HEK293T (cell line): ENCODE measurements at regions not wholly inside any gene's neighbourhood (a gene's known extent, or its start where the extent isn't known, plus 50 kb on each side); places are given as distances from the start of the nearest gene placed in this dataset.

Source experiments
- CTCF ChIA-PET: fragments of 350-600 bp; formaldehyde crosslinking; extraction: SDS; loops from one replicate; lab custom pipeline; 2021; ENCODE audit warnings: antibody characterized with exemption, inconsistent platforms; lab: Yijun Ruan, JAX
- POLR2A ChIA-PET: fragments of 350-600 bp; formaldehyde crosslinking; extraction: SDS; loops from one replicate; lab custom pipeline; 2020; ENCODE audit warnings: antibody characterized with exemption, inconsistent platforms; lab: Yijun Ruan, JAX
- DNase-seq: peaks from one replicate; pipeline ENCODE4 v3.0.0; 2012; ENCODE audit warnings: mixed read lengths; ENCODE audit errors: extremely low spot score
- ARNT ChIP-seq: fragments of 450-650 bp; IDR thresholded peaks from 2 replicates; pipeline ENCODE4 v1.6.1; 2017; ENCODE audit warnings: mild to moderate bottlenecking
- BHLHE40 ChIP-seq: fragments of 450-650 bp; IDR thresholded peaks from 2 replicates; pipeline ENCODE4 v1.6.1; 2016; ENCODE audit warnings: mild to moderate bottlenecking, moderate library complexity, borderline replicate concordance
- CTBP1 ChIP-seq: fragments of 450-650 bp; IDR thresholded peaks from 2 replicates; pipeline ENCODE4 v1.6.1; 2016; ENCODE audit warnings: borderline replicate concordance
- ELF4 ChIP-seq: fragments of 450-650 bp; IDR thresholded peaks from 2 replicates; pipeline ENCODE4 v1.6.1; 2017; ENCODE audit warnings: antibody characterized with exemption
- FOXA1 ChIP-seq: fragments of 450-650 bp; IDR thresholded peaks from 2 replicates; pipeline ENCODE4 v1.6.1; 2016; ENCODE audit warnings: mild to moderate bottlenecking
- FOXK2 ChIP-seq: fragments of 450-650 bp; IDR thresholded peaks from 2 replicates; pipeline ENCODE4 v1.6.1; 2016; ENCODE audit warnings: mild to moderate bottlenecking
- FOXM1 ChIP-seq: fragments of 450-650 bp; IDR thresholded peaks from 2 replicates; pipeline ENCODE4 v1.6.1; 2017; ENCODE audit warnings: mild to moderate bottlenecking, borderline replicate concordance
- HDGF ChIP-seq: fragments of 450-650 bp; IDR thresholded peaks from 2 replicates; pipeline ENCODE4 v1.6.1; 2017; ENCODE audit warnings: antibody characterized with exemption, borderline replicate concordance
- L3MBTL2 ChIP-seq: fragments of 450-650 bp; conservative IDR thresholded peaks from 2 replicates; pipeline ENCODE4 v1.6.1; 2016; ENCODE audit warnings: mild to moderate bottlenecking
- LEF1 ChIP-seq: fragments of 450-650 bp; IDR thresholded peaks from 2 replicates; pipeline ENCODE4 v1.6.1; 2017; ENCODE audit warnings: mild to moderate bottlenecking, borderline replicate concordance
- NFRKB ChIP-seq: fragments of 450-650 bp; IDR thresholded peaks from 2 replicates; pipeline ENCODE4 v1.6.1; 2016; ENCODE audit warnings: mild to moderate bottlenecking, moderate library complexity
- PKNOX1 ChIP-seq: fragments of 450-650 bp; IDR thresholded peaks from 2 replicates; pipeline ENCODE4 v1.6.1; 2016
- SP1 ChIP-seq: fragments of 450-650 bp; IDR thresholded peaks from 2 replicates; pipeline ENCODE4 v1.6.1; 2017
- SUZ12 ChIP-seq: fragments of 450-650 bp; IDR thresholded peaks from 2 replicates; pipeline ENCODE4 v1.6.1; 2016; ENCODE audit warnings: mild to moderate bottlenecking
- TARDBP ChIP-seq: fragments of 450-650 bp; IDR thresholded peaks from 2 replicates; pipeline ENCODE4 v1.6.1; 2016
- ZNF384 ChIP-seq: fragments of 450-650 bp; IDR thresholded peaks from 2 replicates; pipeline ENCODE4 v1.6.1; 2016

- TF ChIP-seq SP1 (no peak), ZNF384 (no peak), LEF1 (no peak), ARNT (no peak), BHLHE40 (no peak), FOXM1 (no peak), PKNOX1 (no peak)
- DNase-seq = no peak
- ChIA-PET POLR2A (no interaction called here), CTCF (no interaction called here)
Observed at GRCh38 chr3:159620281-159620680, 368.4 kb upstream of the IL12A start.

DNA sequence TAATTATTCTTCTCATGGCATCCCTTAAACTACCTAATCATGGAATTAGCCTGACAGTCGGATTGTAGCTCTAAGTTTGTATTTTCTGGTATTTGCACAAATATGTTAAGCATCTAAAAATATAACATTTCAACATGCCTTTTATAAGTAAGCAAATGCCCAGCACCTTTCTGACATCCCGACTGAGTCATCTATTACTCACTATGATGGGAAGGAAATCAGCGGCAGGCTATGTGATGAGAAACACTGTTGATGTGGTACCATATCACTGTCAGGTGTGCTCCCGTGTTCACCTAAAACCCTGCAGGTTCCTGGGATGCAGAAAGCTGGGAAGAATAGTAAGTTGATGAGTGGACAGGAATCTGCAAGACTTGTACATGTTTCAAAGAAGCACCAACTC is 367.8 kb upstream of the IL12A start:
- POLR2A ChIA-PET = no interaction called here
- DNase-seq = no peak
- no peak for TF ChIP-seq SUZ12
- CTCF ChIA-PET = no interaction called here

DNA sequence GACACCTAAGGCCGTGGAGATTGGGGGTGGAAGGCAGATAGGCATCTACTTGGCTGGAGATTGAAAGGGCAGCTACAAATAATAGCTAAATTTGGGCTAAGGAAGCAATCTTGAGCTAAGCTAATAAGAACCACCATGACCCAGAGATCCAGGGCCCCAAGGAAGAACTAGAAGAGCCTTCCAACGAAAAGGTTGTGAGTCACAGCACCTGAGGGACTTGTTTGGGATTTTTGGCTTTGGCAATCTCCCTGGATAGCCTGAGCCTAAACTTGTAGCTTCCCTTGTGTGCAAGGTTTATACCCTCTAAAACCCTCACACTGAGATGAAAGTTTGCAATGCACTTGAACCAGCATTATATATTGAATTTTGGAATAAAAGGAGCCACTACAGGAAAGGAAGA is 364.0 kb upstream of the IL12A start:
- ChIA-PET CTCF (no interaction called here), POLR2A (no interaction called here)
- no peak for DNase-seq
- no peak for TF ChIP-seq PKNOX1
- no peak for TF ChIP-seq SUZ12
- TF ChIP-seq CTBP1 = no peak
- TF ChIP-seq ARNT = no peak
- TF ChIP-seq FOXM1 = no peak
- TF ChIP-seq FOXK2 = no peak
- no peak for TF ChIP-seq ELF4
- no peak for TF ChIP-seq HDGF
- no peak for TF ChIP-seq L3MBTL2
- no peak for TF ChIP-seq ZNF384
- TF ChIP-seq SP1 = no peak
- no peak for TF ChIP-seq NFRKB
- TF ChIP-seq TARDBP = no peak
- no peak for TF ChIP-seq LEF1
- TF ChIP-seq BHLHE40 = no peak
- TF ChIP-seq FOXA1 = no peak

DNA sequence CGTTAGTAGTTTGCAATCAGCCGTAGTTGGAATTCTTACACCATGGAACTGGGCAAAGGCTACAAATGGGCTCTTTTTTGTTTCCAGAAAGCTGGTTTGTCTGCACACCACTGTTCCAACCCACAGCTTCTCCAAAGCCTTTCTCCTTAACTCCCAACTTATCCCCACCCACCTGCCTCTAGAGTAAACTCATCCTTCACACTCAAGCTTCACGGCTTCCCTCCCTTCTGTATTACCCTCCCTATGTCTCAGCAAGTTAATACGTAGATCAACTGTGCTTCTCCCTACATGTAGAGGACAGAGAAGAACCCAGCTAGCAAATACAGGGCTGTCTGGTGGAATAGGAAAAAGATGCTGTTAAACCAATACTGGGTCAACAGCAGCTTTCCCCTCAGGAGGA is 363.0 kb upstream of the IL12A start:
- TF ChIP-seq ARNT = no peak
- no peak for TF ChIP-seq BHLHE40
- no peak for TF ChIP-seq ELF4
- no peak for TF ChIP-seq L3MBTL2
- TF ChIP-seq SUZ12 = no peak
- no peak for TF ChIP-seq LEF1
- TF ChIP-seq TARDBP = no peak
- no peak for TF ChIP-seq FOXA1
- TF ChIP-seq SP1 = no peak
- TF ChIP-seq NFRKB = no peak
- TF ChIP-seq HDGF = no peak
- no peak for TF ChIP-seq FOXK2
- no peak for TF ChIP-seq CTBP1
- no peak for TF ChIP-seq FOXM1
- TF ChIP-seq PKNOX1 = no peak
- no peak for TF ChIP-seq ZNF384
- no peak for DNase-seq
- ChIA-PET POLR2A (interaction anchor here (0.7 kb wide), 1 partner anchor 138 kb away, joined by 3 read pairs; no protein-coding TSS in a partner anchor), CTCF (interaction anchor here (1.3 kb wide), 1 partner anchor 8 kb away, joined by 3 read pairs; no protein-coding TSS in a partner anchor)

DNA sequence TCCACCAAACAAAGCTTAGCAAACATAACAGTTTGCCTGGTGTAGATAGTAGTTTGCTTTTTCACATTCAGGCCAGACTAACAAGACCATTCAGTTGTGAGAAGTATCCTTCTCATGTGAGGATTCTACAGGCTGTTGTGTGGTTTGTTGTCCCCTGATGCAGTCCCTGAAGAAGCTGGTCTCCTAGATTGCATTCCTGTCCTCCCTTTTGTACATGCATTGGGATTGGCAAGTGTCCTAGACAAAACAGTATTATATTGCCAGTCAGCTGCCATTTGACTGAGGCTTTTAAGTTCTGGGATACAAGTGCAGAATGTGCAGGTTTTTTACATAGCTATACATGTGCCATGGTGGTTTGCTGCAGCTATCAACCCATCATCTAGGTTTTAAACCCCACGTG is 362.0 kb upstream of the IL12A start:
- DNase-seq = no peak
- ChIA-PET CTCF (interaction anchor here (0.9 kb wide), 1 partner anchor 178 kb away, joined by 5 read pairs; no protein-coding TSS in a partner anchor), POLR2A (no interaction called here)
- TF ChIP-seq SP1 (no peak), BHLHE40 (no peak), SUZ12 (no peak), FOXA1 (no peak), NFRKB (no peak), FOXM1 (no peak)

GRCh38 chr3:159627229-159627628 is 361.4 kb upstream of the IL12A start:
- POLR2A ChIA-PET = no interaction called here
- CTCF ChIA-PET = interaction anchor here (0.9 kb wide), 1 partner anchor 178 kb away, joined by 5 read pairs; no protein-coding TSS in a partner anchor
- TF ChIP-seq CTBP1 = no peak
- no peak for DNase-seq

GRCh38 chr3:159627634-159628033 is 361.0 kb upstream of the IL12A start:
- ChIA-PET POLR2A (no interaction called here), CTCF (no interaction called here)
- no peak for DNase-seq
- TF ChIP-seq FOXK2 (no peak), L3MBTL2 (no peak), ELF4 (no peak), BHLHE40 (no peak), ZNF384 (no peak), NFRKB (no peak), TARDBP (no peak), CTBP1 (no peak), FOXA1 (no peak), SUZ12 (no peak), FOXM1 (no peak), ARNT (no peak), HDGF (no peak), SP1 (no peak), PKNOX1 (no peak), LEF1 (no peak)
